OCI-LY1 (cell line): ENCODE measurements at regions not wholly inside any gene's neighbourhood (a gene's known extent, or its start where the extent isn't known, plus 50 kb on each side); places are given as distances from the start of the nearest gene placed in this dataset.

Experiments
- EZH2 ChIP-seq: fragments of 200-600 bp; sonication (generic), shearing (Covaris generic); IDR thresholded peaks from 2 replicates; pipeline ENCODE4 v1.8.0; 2017; ENCODE audit warnings: borderline replicate concordance, mixed run types, mild to moderate bottlenecking, antibody characterized with exemption, low read length, moderate library complexity, mixed read lengths
- TF ChIP-seq, protein P1 (sequence below): fragments of 200-600 bp; sonication (generic), shearing (Covaris generic); IDR thresholded peaks from 2 replicates; pipeline ENCODE4 v1.5.1; 2017; ENCODE audit warnings: mild to moderate bottlenecking, antibody characterized with exemption, low read length, moderate library complexity, mixed read lengths

- TF ChIP-seq EZH2 = no peak
- TF ChIP-seq, protein P1, sequence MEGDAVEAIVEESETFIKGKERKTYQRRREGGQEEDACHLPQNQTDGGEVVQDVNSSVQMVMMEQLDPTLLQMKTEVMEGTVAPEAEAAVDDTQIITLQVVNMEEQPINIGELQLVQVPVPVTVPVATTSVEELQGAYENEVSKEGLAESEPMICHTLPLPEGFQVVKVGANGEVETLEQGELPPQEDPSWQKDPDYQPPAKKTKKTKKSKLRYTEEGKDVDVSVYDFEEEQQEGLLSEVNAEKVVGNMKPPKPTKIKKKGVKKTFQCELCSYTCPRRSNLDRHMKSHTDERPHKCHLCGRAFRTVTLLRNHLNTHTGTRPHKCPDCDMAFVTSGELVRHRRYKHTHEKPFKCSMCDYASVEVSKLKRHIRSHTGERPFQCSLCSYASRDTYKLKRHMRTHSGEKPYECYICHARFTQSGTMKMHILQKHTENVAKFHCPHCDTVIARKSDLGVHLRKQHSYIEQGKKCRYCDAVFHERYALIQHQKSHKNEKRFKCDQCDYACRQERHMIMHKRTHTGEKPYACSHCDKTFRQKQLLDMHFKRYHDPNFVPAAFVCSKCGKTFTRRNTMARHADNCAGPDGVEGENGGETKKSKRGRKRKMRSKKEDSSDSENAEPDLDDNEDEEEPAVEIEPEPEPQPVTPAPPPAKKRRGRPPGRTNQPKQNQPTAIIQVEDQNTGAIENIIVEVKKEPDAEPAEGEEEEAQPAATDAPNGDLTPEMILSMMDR = no peak
Observed at GRCh38 chr20:48502758-48503157, 325.0 kb downstream of the PREX1 start.
